NCI-H226 (cell line): ENCODE measurements at regions not wholly inside any gene's neighbourhood (a gene's known extent, or its start where the extent isn't known, plus 50 kb on each side); places are given as distances from the start of the nearest gene placed in this dataset.
"Not testable (repeated sequence)": the region's sequence is repeated elsewhere in the genome, so short reads cannot be mapped to it uniquely, and the experiment has no call there.

Experiments
- DNase-seq: peaks from one replicate; pipeline ENCODE4 v3.0.0-alpha.2; 2015

- DNase-seq: no peak
Observed at GRCh38 chr14:49105512-49105911, 480.7 kb downstream of the RPS29 start.

GRCh38 chr14:49092345-49092744, 493.8 kb downstream of the RPS29 start:
- DNase-seq: peak; percentile 10

DNA sequence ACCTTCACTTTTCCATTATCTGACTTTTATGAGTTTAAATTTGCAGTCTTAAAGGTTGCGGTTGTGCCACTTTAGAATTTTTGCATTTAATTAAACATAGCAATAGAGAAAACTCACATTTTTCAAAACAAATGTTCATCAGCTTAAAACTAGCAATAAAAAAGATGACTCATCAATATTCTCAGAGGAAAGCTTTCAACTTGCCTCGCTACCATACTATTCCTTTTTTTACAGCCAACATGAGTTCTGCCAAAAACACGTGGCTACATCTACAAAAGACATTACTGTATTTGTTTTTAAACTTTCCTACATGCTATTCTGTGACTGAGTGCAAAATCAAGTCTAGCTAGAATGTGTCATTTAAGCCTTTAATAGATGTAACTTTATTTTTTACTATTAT, 497.1 kb downstream of the RPS29 start:
- no peak for DNase-seq

DNA sequence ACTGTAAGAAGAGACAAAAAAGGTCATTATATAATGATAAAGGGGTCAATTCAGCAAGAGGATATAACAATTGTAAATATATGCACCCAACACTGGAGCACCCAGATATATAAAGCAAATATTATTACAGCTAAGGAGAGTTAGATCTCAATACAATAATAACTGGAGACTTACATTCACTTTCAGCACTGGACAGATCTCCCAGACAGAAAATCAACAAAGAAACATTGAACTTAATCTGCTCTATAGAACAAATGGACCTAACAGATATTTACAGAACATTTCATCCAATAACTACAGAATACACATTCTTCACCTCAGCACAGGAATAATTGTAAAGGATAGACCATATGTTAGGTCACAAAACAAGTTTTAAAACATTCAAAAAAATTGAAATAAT, 512.9 kb downstream of the RPS29 start:
- DNase-seq: not testable (repeated sequence)

DNA sequence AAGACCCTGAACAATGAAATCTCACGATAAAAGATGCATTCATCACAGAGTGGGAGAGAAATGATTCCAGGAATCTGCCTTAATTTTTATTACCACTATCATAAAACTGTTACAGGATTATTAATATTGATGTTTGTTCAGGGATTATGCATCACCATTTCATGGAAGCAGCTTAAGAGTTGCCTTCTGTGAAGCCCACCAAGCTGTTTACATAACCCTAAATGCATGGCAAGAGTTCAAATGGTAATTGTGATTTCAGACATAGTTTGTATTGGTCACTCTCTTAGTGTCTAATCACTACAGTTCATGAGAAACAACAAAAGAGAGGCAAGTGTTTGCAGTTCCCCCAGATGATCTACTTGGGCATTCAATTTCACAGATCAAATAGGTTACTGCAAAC, 527.7 kb downstream of the RPS29 start:
- no peak for DNase-seq

DNA sequence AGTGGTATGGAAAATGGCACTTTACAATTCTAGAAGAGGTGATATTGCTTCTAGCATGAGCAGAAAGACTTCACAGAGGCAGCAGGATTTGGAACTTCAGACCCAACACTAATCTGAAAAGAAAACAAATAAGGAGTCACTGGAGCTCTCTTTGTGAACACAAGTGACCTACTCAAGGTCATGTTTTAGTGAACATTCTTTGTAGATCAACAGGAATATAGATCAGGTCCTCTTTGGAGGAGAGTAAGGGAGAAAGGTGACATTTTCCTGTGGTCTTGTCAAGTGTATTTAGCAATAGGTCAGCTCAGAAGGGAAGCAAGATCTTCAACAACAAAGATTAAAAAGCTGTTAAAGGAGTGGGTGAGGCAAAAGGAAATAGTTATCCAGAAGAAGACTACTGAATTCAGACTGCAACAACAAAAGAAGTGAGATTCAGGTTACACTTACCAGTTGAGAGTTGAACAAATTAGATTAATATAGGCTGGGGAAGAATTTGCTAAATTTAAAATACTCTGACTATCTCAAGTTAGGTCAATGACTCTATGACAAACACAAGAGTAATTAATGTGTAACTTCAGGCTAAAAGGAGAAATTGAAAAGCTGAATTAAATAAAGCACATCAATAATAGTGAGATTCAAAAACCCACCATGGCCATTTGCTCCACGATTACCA, 528.2 kb downstream of the RPS29 start:
- no peak for DNase-seq

- DNase-seq: no peak
Observed at GRCh38 chr14:49056021-49056420, 530.2 kb downstream of the RPS29 start.

GRCh38 chr14:49052521-49052920, 533.7 kb downstream of the RPS29 start:
- DNase-seq: no peak

- peak; percentile 46 for DNase-seq
Observed at GRCh38 chr14:49051328-49052060, 534.7 kb downstream of the RPS29 start.

DNA sequence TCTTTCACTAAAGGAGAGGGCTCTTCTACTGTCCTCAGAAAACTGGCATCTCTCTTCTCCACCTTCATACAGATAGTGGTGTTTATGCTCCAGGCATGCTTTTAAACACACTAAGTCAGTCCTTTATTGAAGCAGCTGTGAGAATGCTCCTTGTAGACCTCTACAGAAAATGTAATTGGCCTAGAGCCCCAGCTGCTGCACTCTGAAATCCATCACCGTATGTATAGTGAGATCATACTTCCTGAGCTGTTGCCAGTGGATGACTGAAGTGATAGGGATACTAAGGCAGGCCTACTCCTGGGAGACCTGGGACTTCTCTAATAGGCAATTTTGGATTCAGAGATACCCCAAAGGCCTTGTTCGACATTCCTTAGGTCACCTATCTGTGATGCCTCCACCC, 535.4 kb downstream of the RPS29 start:
- peak; percentile 53 for DNase-seq

DNA sequence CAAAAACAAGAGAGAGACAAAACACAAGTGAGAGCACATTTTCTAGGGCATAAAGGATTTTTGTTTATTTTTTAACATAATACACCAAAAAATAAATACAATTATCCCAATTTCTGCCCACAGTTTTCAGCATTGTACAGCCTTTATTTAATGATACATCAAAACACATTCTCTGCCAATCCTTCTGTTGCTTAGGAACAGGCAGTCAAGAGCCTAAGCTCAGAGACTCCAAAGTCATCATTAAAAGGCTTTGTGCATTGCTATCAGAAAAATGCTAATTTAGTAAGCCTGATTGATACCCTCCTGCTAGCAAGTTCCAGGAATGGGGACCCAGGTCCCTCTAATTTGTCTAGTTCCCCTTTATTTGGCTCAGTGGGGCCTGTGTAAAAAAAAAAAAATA, 536.5 kb downstream of the RPS29 start:
- DNase-seq: no peak

- no peak for DNase-seq
Observed at GRCh38 chr14:49044981-49045380, 541.2 kb downstream of the RPS29 start.

DNA sequence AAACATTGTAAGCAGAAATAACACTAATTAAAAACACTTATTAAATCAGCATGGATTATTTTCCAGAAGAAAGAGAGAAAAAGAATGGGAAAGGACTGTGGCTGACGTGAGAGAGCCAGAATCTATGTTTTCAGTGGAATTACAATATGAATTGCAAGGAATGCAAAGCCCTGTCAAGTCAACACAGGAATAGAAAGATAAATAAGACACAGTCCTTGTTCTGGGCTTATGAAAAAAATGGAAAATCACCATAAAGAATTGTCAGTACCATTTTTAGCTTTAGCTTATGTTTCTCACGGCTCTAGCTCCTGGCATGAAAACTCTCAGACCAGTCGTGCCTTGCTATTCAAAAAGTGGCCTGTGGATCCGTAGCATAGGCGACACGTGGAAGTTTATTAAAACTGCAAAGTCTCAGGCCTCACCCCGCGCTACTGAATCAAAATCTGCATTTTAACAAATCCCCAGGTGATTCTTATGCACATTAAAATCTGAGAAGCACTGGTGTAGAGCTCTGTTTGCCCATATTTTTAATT, 549.1 kb downstream of the RPS29 start:
- no peak for DNase-seq

- no peak for DNase-seq
Observed at GRCh38 chr14:49036266-49036665, 549.9 kb downstream of the RPS29 start.

GRCh38 chr14:49033131-49033530, 553.0 kb downstream of the RPS29 start:
- no peak for DNase-seq

GRCh38 chr14:49031710-49032109, 554.5 kb downstream of the RPS29 start:
- not testable (repeated sequence) for DNase-seq

GRCh38 chr14:49019467-49020115, 566.6 kb downstream of the RPS29 start:
- no peak for DNase-seq

DNA sequence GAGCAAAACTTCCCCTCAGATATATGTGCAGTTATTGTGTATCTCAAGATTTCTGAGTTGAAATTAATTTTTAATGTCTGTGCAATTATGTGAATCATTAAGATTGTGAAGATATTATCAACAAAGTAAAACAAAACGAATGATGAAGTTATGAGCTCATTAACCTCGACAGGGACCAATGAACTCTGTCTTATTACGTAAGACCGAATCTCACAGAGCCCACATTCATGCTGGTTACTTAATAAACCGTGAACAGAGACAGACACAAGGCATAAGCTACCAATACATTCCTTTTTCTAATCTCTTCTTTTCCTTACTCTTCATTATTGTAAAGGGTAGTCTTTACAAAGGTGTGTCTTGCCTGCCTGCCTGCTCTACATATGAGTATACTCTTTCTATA, 568.7 kb downstream of the RPS29 start:
- DNase-seq: no peak

- no peak for DNase-seq
Observed at GRCh38 chr14:49016381-49016780, 569.8 kb downstream of the RPS29 start.

GRCh38 chr14:49014476-49014875, 571.7 kb downstream of the RPS29 start:
- DNase-seq: no peak

DNA sequence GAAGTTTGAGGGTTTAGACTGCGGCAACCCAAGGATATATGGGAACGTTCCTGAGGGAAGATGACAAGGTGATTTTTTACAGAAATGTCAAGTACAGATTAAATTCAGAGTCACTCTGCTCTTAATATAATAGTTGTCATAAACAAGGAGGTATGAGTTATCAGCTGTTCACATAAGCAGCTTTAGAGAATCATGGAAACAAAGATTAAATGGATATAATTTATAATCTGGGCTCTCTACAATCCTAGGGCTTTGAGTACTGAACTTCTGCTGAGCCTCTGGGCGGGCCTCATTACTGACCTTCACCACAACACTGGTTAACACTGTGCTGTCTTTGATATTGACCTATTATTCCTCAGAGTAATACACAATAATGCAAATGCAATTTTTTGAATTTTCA, 577.8 kb downstream of the RPS29 start:
- no peak for DNase-seq

DNA sequence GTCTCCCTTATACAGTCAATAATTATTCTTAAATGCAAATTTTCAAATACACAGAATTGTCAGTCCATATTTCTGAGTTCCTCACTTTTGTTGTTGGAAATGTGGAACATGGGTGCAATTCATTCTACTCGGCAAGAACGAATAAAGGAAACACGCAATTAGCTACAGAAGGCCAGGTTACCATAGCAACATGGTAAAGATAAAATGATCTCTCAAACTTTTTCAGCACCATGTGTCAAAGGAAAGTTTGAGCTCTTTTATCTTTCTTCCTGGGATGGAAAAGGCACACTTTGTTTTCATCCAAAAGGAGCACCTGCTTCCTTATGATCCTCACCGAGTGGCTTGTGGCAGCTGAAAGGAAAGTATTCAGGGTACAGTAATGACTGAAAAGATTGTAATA, 595.0 kb downstream of the RPS29 start:
- no peak for DNase-seq

- DNase-seq: peak; percentile 45
Observed at GRCh38 chr14:48983351-48983888, 602.8 kb downstream of the RPS29 start.

DNA sequence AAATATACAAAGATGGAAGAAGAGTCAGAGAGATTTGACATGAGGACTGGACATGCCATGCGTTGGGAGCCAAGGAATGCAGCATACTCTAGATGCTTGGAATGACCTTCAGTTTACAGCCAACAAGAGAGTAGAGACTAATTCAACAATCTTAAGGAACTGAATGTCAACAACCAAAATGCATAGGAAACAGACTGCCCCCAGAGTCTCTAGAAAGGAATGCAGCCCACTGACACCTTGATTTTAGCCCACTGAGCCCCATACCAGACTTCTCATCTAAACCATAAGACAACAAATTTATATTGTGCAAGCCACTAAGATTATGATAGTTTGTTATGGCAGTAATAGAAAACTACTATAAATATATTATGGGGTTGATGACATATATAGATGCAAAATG, 611.2 kb downstream of the RPS29 start:
- no peak for DNase-seq
